Activated CD4-positive, CD25-positive, alpha-beta regulatory T cell treated with anti-CD3 and anti-CD28 coated beads, Interleukin-2, amount 50 U/mL, for 24 hours (primary cell): ENCODE measurements at regions not wholly inside any gene's neighbourhood (a gene's known extent, or its start where the extent isn't known, plus 50 kb on each side); places are given as distances from the start of the nearest gene placed in this dataset.

ENCODE experiments used
- ATAC-seq, 2 donors: fragments of 150-1000 bp; cut with Tn5 transposase; one replicate each; pipeline ENCODE4 v1.10.0; 2021; ENCODE audit warnings: mild to moderate bottlenecking in 1 of 2, moderate library complexity in 1 of 2

GRCh38 chr2:236674238-236674637 is 104.6 kb downstream of the ACKR3 start:
- ATAC-seq: no peak

- no peak for ATAC-seq
These were observed 105.0 kb downstream of the ACKR3 start for GRCh38 chr2:236674646-236675045.

GRCh38 chr2:236675051-236675450 is 105.4 kb downstream of the ACKR3 start:
- no peak for ATAC-seq

- no peak for ATAC-seq
These were observed 105.9 kb downstream of the ACKR3 start for GRCh38 chr2:236675526-236675925.

GRCh38 chr2:236676136-236676873 is 106.7 kb downstream of the ACKR3 start:
- ATAC-seq: no peak

GRCh38 chr2:236677368-236677767 is 107.7 kb downstream of the ACKR3 start:
- ATAC-seq: no peak

GRCh38 chr2:236678307-236678975 is 108.8 kb downstream of the ACKR3 start:
- no peak for ATAC-seq

GRCh38 chr2:236679884-236680860 is 110.5 kb downstream of the ACKR3 start:
- ATAC-seq: no peak

GRCh38 chr2:236682651-236683422 is 113.2 kb downstream of the ACKR3 start:
- no peak for ATAC-seq

- no peak for ATAC-seq
These were observed 115.1 kb downstream of the ACKR3 start for GRCh38 chr2:236684504-236685256.

GRCh38 chr2:236685361-236685760 is 115.7 kb downstream of the ACKR3 start:
- ATAC-seq: no peak

GRCh38 chr2:236685979-236686520 is 116.4 kb downstream of the ACKR3 start:
- no peak for ATAC-seq

- no peak for ATAC-seq
These were observed 116.9 kb downstream of the ACKR3 start for GRCh38 chr2:236686561-236686960.

- ATAC-seq: no peak
These were observed 117.8 kb downstream of the ACKR3 start for GRCh38 chr2:236687296-236687965.

GRCh38 chr2:236688157-236688556 is 118.5 kb downstream of the ACKR3 start:
- ATAC-seq: no peak

GRCh38 chr2:236688563-236689392 is 119.2 kb downstream of the ACKR3 start:
- no peak for ATAC-seq

GRCh38 chr2:236689393-236689700 is 119.7 kb downstream of the ACKR3 start:
- ATAC-seq: no peak

- no peak for ATAC-seq
These were observed 120.4 kb downstream of the ACKR3 start for GRCh38 chr2:236689981-236690380.

GRCh38 chr2:236690726-236691125 is 121.1 kb downstream of the ACKR3 start:
- ATAC-seq: no peak

GRCh38 chr2:236691799-236692167 is 122.2 kb downstream of the ACKR3 start:
- ATAC-seq: no peak
